ENCODE measurements at regions not wholly inside any gene's neighbourhood (a gene's known extent, or its start where the extent isn't known, plus 50 kb on each side); places are given as distances from the start of the nearest gene placed in this dataset.

- no peak for DNase-seq
These were observed 525.1 kb downstream of the LMO7 start for GRCh38 chr13:76160961-76161925.

- no peak for DNase-seq
These were observed 524.4 kb downstream of the LMO7 start for GRCh38 chr13:76160506-76160905.

GRCh38 chr13:76157926-76158325 is 521.8 kb downstream of the LMO7 start:
- DNase-seq, result no peak

- no peak for DNase-seq
These were observed 517.1 kb downstream of the LMO7 start for GRCh38 chr13:76153239-76153638.

GRCh38 chr13:76148926-76149325 is 512.8 kb downstream of the LMO7 start:
- no peak for DNase-seq

GRCh38 chr13:76148374-76148773 is 512.2 kb downstream of the LMO7 start:
- no peak for DNase-seq

GRCh38 chr13:76132532-76132931 is 496.4 kb downstream of the LMO7 start:
- no peak for DNase-seq

- no peak for DNase-seq
These were observed 495.4 kb downstream of the LMO7 start for GRCh38 chr13:76131551-76131950.

GRCh38 chr13:76129305-76130000 is 493.3 kb downstream of the LMO7 start:
- DNase-seq, result no peak

- no peak for DNase-seq
These were observed 491.8 kb downstream of the LMO7 start for GRCh38 chr13:76127922-76128321.

- no peak for DNase-seq
These were observed 487.4 kb downstream of the LMO7 start for GRCh38 chr13:76123548-76123947.

- no peak for DNase-seq
These were observed 480.7 kb downstream of the LMO7 start for GRCh38 chr13:76116751-76117360.

- no peak for DNase-seq
These were observed 470.6 kb downstream of the LMO7 start for GRCh38 chr13:76106763-76107162.

GRCh38 chr13:76094645-76095044 is 458.5 kb downstream of the LMO7 start:
- no peak for DNase-seq

GRCh38 chr13:76091076-76091475 is 454.9 kb downstream of the LMO7 start:
- no peak for DNase-seq

GRCh38 chr13:76086729-76087128 is 450.6 kb downstream of the LMO7 start:
- DNase-seq, result no peak

- DNase-seq, result no peak
These were observed 431.7 kb downstream of the LMO7 start for GRCh38 chr13:76067850-76068249.

- no peak for DNase-seq
These were observed 417.1 kb downstream of the LMO7 start for GRCh38 chr13:76053181-76053580.

GRCh38 chr13:76049376-76049746 is 413.2 kb downstream of the LMO7 start:
- DNase-seq, result no peak

- no peak for DNase-seq
These were observed 412.7 kb downstream of the LMO7 start for GRCh38 chr13:76048675-76049375.

GRCh38 chr13:76048131-76048530 is 412.0 kb downstream of the LMO7 start:
- no peak for DNase-seq

GRCh38 chr13:76043874-76044273 is 407.7 kb downstream of the LMO7 start:
- no peak for DNase-seq
